MG63 (cell line): ENCODE measurements at regions not wholly inside any gene's neighbourhood (a gene's known extent, or its start where the extent isn't known, plus 50 kb on each side); places are given as distances from the start of the nearest gene placed in this dataset.
"Not testable (repeated sequence)": the region's sequence is repeated elsewhere in the genome, so short reads cannot be mapped to it uniquely, and the experiment has no call there.

Source experiments
- DNase-seq: peaks from one replicate; pipeline ENCODE4 v3.0.0-alpha.2; 2020
- H3K27me3 ChIP-seq: fragments of 250-450 bp; sonication (Bioruptor Pico); 2 replicates; pipeline ENCODE4 v1.5.1; 2020; ENCODE audit warnings: mild to moderate bottlenecking, moderate library complexity
- H3K36me3 ChIP-seq: fragments of 250-450 bp; sonication (Bioruptor Pico); 2 replicates; pipeline ENCODE4 v1.5.1; 2020; ENCODE audit warnings: mild to moderate bottlenecking, moderate library complexity
- H3K4me3 ChIP-seq: fragments of 250-450 bp; sonication (Bioruptor Pico); 2 replicates; pipeline ENCODE4 v1.5.1; 2020; ENCODE audit warnings: mild to moderate bottlenecking, moderate library complexity
- H3K9me3 ChIP-seq: fragments of 250-450 bp; sonication (Bioruptor Pico); 2 replicates; pipeline ENCODE4 v1.5.1; 2020; ENCODE audit warnings: mild to moderate bottlenecking, moderate library complexity

GRCh38 chr3:137324114-137324513 is 366.3 kb downstream of the IL20RB start:
- DNase-seq: no peak
- H3K4me3 ChIP-seq: no peak overlapping the region
- H3K9me3 ChIP-seq: no peaks in the 10 kb centered on the region
- H3K36me3 ChIP-seq: no peaks in the 10 kb centered on the region
- H3K27me3 ChIP-seq: peaks cover 3% of the 10 kb centered on the region

- Histone ChIP-seq H3K27me3 (peaks cover 5% of the 10 kb centered on the region), H3K4me3 (no peak overlapping the region), H3K36me3 (no peaks in the 10 kb centered on the region), H3K9me3 (no peaks in the 10 kb centered on the region)
- DNase-seq: no peak
Observed at GRCh38 chr3:137325170-137325569, 367.4 kb downstream of the IL20RB start.

GRCh38 chr3:137325934-137326333 is 368.2 kb downstream of the IL20RB start:
- H3K4me3 ChIP-seq: no peak overlapping the region
- no peaks in the 10 kb centered on the region for H3K36me3 ChIP-seq
- DNase-seq: no peak
- no peaks in the 10 kb centered on the region for H3K9me3 ChIP-seq
- H3K27me3 ChIP-seq: peaks cover 9% of the 10 kb centered on the region

GRCh38 chr3:137329594-137329993 is 371.8 kb downstream of the IL20RB start:
- no peak for DNase-seq
- H3K9me3 ChIP-seq: no peaks in the 10 kb centered on the region
- H3K4me3 ChIP-seq: no peak overlapping the region
- H3K36me3 ChIP-seq: no peaks in the 10 kb centered on the region
- H3K27me3 ChIP-seq: peaks cover 10% of the 10 kb centered on the region

GRCh38 chr3:137330246-137330645 is 372.5 kb downstream of the IL20RB start:
- no peak overlapping the region for H3K4me3 ChIP-seq
- H3K9me3 ChIP-seq: no peaks in the 10 kb centered on the region
- H3K36me3 ChIP-seq: no peaks in the 10 kb centered on the region
- no peak for DNase-seq
- peaks cover 10% of the 10 kb centered on the region for H3K27me3 ChIP-seq

- Histone ChIP-seq H3K4me3 (no peak overlapping the region), H3K36me3 (no peaks in the 10 kb centered on the region), H3K27me3 (peaks cover 10% of the 10 kb centered on the region), H3K9me3 (no peaks in the 10 kb centered on the region)
- no peak for DNase-seq
Observed at GRCh38 chr3:137332297-137332696, 374.5 kb downstream of the IL20RB start.

GRCh38 chr3:137335478-137335877 is 377.7 kb downstream of the IL20RB start:
- no peaks in the 10 kb centered on the region for H3K9me3 ChIP-seq
- H3K4me3 ChIP-seq: no peak overlapping the region
- H3K36me3 ChIP-seq: no peaks in the 10 kb centered on the region
- H3K27me3 ChIP-seq: peaks cover 5% of the 10 kb centered on the region
- DNase-seq: no peak

GRCh38 chr3:137338400-137338799 is 380.6 kb downstream of the IL20RB start:
- not testable (repeated sequence) for DNase-seq, H3K36me3 ChIP-seq, H3K9me3 ChIP-seq, H3K27me3 ChIP-seq, H3K4me3 ChIP-seq

- Histone ChIP-seq H3K36me3 (no peaks in the 10 kb centered on the region), H3K4me3 (no peak overlapping the region), H3K27me3 (no peaks in the 10 kb centered on the region; the same call in 1 of the 2 replicates), H3K9me3 (peaks cover 6% of the 10 kb centered on the region; the same call in 1 of the 2 replicates)
- no peak for DNase-seq
Observed at GRCh38 chr3:137343283-137343682, 385.5 kb downstream of the IL20RB start.

- Histone ChIP-seq H3K27me3 (no peaks in the 10 kb centered on the region; the same call in 1 of the 2 replicates), H3K36me3 (no peaks in the 10 kb centered on the region), H3K4me3 (no peak overlapping the region), H3K9me3 (peaks cover 4% of the 10 kb centered on the region; the same call in 1 of the 2 replicates)
- DNase-seq: no peak
Observed at GRCh38 chr3:137347132-137347531, 389.3 kb downstream of the IL20RB start.

GRCh38 chr3:137347817-137348368 is 390.1 kb downstream of the IL20RB start:
- H3K27me3 ChIP-seq: no peaks in the 10 kb centered on the region; the same call in 1 of the 2 replicates
- H3K36me3 ChIP-seq: no peaks in the 10 kb centered on the region
- peaks cover 4% of the 10 kb centered on the region; the same call in 1 of the 2 replicates for H3K9me3 ChIP-seq
- no peak for DNase-seq
- H3K4me3 ChIP-seq: no peak overlapping the region

GRCh38 chr3:137348936-137349335 is 391.2 kb downstream of the IL20RB start:
- H3K4me3 ChIP-seq: no peak overlapping the region
- H3K36me3 ChIP-seq: no peaks in the 10 kb centered on the region
- no peaks in the 10 kb centered on the region for H3K9me3 ChIP-seq
- no peaks in the 10 kb centered on the region; the same call in 1 of the 2 replicates for H3K27me3 ChIP-seq
- no peak for DNase-seq

GRCh38 chr3:137349557-137350348 is 392.0 kb downstream of the IL20RB start:
- Histone ChIP-seq H3K4me3 (no peak overlapping the region), H3K36me3 (no peaks in the 10 kb centered on the region), H3K9me3 (no peaks in the 10 kb centered on the region), H3K27me3 (no peaks in the 10 kb centered on the region; the same call in 1 of the 2 replicates)
- no peak for DNase-seq

GRCh38 chr3:137360531-137361201 is 402.9 kb downstream of the IL20RB start:
- Histone ChIP-seq H3K4me3 (no peak overlapping the region), H3K9me3 (no peaks in the 10 kb centered on the region), H3K36me3 (no peaks in the 10 kb centered on the region), H3K27me3 (no peaks in the 10 kb centered on the region; the same call in none of the 2 replicates)
- no peak for DNase-seq

GRCh38 chr3:137382005-137382594 is 382.0 kb upstream of the SOX14 start:
- DNase-seq: no peak
- no peak overlapping the region for H3K4me3 ChIP-seq
- no peaks in the 10 kb centered on the region for H3K9me3 ChIP-seq
- H3K36me3 ChIP-seq: no peaks in the 10 kb centered on the region
- no peaks in the 10 kb centered on the region; the same call in 1 of the 2 replicates for H3K27me3 ChIP-seq

- H3K27me3 ChIP-seq: no peaks in the 10 kb centered on the region; the same call in none of the 2 replicates
- no peak for DNase-seq
- no peaks in the 10 kb centered on the region for H3K9me3 ChIP-seq
- no peak overlapping the region for H3K4me3 ChIP-seq
- H3K36me3 ChIP-seq: no peaks in the 10 kb centered on the region
Observed at GRCh38 chr3:137385922-137386321, 378.2 kb upstream of the SOX14 start.

GRCh38 chr3:137409584-137409983 is 354.5 kb upstream of the SOX14 start:
- H3K27me3 ChIP-seq: no peaks in the 10 kb centered on the region; the same call in 1 of the 2 replicates
- no peak overlapping the region for H3K4me3 ChIP-seq
- H3K36me3 ChIP-seq: no peaks in the 10 kb centered on the region
- H3K9me3 ChIP-seq: no peaks in the 10 kb centered on the region
- no peak for DNase-seq
